DMS79 treated with DMSO at 0.1 percent for 48 hours (cell line): ENCODE measurements at regions not wholly inside any gene's neighbourhood (a gene's known extent, or its start where the extent isn't known, plus 50 kb on each side); places are given as distances from the start of the nearest gene placed in this dataset.

Experiments used
- DNase-seq: peaks from one replicate; lab custom pipeline; 2025; lab: John Stamatoyannopoulos, UW

DNA sequence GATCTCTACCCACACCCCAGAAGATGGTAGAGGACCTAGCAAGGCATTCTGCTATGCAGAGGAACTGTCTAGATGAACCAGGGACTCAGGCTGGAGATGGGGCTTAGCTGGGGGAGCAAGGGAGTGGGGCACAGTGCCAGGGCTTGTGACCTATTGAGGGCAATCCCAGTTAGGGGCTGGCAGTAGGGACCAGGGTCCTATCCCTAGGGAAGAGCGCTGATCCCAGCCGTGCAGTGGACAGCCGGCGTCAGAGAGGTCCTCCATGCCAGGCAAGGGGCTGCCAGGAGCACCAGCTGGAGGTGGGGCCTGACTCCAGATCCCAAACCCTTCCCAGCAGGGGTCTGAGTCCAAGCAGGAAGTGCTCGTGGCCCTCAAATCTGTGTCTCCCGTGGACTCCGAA is 52.7 kb upstream of the NEURL1B start:
- DNase-seq, result no peak

DNA sequence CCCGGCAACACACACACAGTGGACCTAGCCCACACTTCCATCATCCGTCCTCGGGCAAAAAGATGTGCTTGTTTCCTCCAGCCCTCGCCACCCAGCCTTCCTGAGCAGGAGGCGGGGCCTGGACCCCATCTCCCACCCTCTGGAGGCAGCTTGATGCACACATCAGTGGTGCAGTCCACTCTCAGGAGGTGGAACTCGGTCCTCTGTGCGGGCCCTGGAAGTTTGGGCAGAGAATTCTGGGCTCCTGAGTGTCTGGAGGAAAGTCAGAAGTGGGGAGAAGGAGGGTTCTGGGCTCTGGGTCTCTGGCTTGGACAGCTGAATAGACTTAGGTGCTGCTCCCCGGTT is 54.0 kb upstream of the NEURL1B start:
- no peak for DNase-seq

DNA sequence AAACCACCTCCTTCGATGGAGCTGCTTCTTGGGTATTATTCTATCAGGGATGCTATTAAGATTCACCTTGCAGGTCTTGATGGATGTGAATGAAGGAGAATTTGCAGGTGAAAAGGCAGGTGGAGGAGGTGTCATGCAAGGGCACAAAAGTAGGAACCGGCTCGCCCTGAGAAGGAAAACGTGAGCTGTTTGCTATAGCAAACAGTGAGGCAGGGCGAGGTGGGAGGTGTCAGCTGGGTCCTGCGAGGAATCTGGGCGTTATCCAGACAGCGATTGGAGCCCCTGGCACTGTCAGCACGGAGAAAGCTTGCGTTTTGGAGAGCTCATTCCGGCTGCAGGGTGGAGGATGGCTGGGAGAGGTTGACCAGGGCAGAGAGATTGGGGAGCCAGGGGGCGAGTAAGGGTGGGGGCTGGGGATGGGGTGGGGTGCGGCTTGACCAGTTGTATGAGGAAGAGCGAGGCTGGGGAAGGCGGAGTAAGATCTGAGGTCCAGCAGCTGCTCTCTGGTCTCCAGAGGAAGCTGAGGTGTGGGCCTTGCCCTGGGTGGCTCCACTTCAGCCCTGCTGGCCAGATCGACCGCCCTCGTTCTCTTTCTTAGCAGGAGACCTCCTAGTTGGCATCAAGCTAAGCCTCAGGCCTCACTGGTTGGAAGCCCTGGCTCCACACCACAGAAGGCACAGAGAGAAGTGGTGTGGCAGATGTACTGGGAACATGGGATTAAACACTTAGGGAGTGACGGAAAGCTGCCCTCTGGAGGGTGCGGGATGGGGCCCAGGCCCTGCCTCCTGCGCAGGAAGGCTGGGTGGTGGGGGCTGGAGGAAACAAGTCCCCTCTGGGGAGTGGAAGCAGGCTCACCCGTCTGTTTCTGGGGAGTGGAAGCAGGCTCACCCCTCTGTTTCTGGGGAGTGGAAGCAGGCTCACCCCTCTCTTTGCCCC is 54.7 kb upstream of the NEURL1B start:
- no peak for DNase-seq

DNA sequence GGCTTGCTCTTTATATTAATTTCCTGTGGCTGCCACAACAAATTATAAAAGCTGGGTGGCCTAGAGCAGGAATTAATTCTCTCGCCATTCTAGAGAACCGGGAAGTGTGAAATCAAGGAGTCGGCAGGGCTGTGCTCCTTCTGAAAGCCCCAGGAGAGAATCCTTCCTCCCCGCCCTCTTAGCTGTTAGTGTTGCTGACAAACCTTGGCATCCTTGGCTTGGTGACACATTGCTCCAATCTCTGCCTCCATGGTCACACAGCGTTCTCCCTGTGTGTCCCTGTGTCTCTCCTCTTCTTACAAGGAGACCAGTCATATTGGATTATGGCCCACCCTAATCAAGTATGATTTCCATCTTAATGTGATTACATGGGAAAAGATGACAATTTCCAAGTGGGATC is 55.9 kb upstream of the NEURL1B start:
- no peak for DNase-seq

DNA sequence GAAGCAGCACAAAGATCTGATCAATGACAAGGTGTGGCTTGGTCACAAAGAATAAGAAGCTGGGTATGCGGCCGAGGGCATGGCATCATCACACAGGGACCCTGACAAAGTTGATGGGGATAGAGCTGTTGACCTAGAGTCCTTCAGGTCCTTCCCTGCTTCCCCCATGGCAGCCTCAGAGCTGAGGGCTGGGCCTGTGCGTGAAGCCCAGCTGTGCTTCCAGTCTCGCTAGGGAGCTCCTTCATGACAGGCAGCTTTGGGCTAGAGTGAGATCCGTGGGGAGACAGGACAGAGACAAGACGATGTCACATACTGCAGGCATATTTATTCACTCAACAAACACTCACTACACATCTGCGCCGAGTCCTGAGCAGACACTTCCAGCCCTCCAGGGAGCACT is 56.4 kb upstream of the NEURL1B start:
- DNase-seq, result no peak

DNA sequence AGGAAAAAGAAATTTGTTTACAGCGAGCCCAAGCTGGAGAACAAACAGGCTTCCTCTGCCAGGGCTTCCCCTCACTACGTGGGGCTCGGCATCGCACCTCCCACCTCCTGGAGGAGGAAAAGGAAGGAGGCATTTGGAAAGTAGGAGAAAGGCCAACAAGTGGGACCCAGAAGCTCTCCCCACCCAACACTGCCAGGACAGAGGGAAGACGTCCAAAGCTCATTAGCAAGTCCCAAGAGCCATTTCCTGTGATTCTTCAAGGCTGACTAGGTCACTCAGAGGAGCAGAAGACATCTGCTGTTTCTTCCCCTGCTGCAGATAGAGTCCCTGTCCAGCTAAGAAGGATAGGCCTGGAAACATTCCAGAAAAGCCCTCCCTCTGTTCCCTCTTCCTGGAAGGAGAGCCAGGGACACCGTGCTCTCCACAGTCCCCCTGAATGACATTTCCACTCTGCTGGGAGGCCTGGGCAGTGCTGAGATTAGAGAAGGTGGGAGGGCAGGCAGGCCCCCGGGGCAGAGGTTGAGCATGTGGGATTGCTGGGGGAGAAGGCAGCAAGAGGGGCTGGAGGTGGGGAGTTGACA is 57.0 kb upstream of the NEURL1B start:
- no peak for DNase-seq

DNA sequence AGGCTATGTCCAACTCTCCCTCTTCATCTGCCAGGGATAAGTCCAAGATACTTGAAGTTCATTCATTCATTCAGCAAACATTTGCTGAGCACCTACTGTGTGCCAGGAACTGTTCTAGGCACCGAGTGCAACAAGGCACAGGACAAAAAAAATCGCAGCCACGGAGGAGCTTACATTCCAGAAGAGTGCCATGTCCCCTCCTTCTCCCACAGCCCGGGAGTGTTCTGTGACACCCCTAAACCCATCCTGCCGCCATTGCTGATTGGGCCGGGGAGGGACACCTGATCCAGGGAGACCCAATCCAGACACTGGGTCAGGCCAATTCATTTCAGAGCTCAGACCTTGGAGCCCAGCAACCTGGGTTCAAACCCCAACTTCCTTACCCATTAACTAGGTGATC is 58.1 kb upstream of the NEURL1B start:
- DNase-seq, result no peak

DNA sequence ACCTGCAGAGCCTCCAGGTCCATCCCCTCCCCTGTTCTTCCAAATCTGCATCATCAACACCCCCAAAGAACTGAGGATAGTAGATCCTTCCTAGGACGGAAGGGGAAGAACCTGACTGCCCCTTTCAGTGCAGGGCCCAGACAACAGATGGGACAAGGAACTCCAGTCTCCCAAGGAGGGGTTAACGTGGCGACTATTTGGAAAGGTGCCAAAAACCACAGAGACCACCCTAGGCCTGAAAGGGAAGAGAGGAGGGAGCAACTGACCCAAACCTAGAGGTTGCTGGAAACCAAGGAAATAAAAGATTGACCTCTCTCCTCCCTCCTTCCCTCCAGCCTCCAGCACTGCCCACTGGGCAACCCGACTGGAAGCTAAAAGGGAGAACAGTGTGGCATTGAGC is 59.7 kb upstream of the NEURL1B start:
- DNase-seq, result no peak

DNA sequence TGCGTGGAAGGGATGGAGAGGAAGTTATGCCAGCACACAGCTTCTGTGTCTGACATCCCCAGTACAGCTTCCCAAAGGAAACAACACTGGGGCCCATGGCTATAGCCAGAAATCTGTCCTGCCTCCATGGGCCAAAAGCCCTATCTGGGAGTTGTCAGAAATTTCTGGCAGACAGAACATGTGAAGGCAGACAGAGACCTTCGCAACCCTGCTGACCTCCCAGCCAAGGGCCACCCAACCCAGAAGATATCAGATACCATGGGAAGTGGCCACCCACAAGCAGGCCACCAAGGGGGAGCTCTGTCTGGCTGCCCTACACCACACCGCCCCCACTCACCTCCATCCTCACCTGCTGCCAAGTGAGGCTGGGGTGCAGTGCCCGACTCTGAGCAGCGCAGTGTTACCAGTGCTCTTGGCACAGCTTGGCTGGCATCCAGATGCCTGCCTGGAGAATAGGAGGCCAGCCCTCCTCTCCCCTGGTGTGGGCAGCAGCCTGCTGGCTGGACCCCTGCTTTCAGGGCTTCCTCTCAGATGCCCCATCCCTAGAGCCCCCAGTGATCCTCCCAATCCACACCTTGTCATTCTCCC is 61.6 kb upstream of the NEURL1B start:
- peak; percentile 8 for DNase-seq

DNA sequence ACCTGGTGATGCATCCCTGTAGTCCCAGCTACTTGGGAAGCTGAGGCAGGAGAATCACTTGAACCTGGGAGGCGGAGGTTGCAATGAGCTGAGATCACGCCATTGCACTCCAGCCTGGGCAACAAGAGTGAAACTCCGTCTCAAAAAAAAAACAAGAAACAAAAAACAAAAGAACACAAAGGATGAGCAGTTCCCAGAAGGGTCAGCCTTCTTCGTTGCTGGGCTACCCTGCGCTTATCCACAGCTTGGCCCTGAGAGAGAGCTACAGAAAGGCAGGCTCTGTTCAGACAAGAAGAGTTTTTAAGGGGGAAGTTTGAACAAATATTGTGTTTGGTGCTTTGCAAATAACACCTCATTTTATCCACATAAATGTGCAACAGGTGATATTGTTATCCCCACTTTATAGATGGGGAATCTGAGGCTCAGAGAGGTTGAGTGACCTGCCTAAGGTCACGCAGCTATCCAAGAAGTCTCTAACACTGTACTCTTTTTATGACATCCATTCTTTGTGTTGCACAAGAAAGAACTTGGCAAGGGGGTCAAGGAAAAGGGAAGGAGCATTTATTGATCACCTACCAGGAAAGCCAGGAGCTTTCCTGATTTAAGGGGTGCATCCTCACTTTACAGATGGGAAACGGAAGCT is 63.7 kb upstream of the NEURL1B start:
- DNase-seq, result no peak

DNA sequence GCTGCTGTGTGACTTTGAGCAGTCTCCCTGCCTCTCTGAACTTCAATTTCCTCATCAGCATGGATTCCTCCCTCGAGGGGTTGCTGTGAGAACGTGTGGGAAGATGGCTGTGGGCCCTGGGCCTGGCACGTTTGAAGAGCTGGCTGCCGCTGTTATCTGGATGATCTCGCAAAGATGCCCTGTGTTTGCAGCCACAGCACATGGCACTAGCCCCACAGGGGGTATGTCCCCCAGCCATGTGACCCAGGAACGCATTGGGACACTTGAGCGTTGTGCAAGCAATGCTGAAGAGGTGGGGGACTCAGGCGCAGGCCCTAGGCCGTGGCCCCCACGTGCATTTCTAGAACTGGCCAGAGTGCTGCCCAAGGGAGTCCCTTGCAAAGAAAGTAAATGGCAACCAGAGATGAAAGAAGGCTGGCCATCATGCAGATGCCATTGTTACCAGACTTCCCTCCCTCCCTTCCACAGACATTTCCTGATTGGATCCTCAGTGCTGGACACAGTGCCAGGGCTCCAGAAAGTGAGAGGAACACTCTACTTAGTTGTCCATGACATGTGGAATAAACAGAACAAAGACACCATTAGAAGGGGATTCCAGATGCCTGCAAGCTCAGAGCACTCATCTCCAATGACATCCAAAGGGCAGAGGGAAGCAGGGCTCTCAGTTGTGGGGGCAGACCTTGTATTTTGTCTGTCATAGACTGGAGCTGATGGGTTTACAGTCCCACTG is 65.1 kb upstream of the NEURL1B start:
- DNase-seq, result no peak

DNA sequence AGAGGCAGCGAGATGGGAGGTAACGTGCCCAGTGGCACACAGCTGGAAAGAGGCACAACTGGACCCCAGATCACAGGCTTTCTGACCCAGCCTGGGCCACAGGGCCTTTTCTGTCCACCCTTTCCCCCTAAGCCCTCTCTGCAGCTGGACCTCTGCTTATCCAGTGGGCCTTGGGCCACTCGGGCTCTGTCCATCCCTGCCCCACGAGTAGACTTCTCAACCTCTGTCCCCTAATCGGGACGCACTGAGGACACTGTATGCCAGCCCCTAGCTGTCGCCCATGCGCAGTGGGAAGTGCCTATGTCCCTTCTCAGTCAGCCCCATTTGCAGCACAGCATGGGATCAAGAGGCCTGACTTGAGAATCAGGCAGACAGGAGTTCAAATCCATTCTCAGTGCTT is 65.6 kb upstream of the NEURL1B start:
- DNase-seq, result no peak

DNA sequence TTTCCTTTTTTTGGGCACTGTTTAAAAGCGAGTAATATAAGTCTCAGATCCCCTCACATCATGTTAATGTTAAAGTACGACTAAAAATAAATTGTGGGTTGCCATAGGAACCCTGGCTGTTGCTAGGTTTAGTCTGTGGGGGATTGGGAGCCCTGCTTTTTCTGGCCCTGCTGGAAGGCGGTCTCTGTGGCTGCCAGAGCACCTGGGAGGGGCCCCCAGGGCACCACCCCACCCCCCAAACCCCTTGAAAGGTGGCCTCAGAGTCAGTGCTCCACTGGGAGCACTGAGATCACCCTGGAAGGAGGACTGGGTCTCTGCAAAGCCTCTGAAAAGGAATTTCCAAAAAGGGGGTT is 66.2 kb upstream of the NEURL1B start:
- DNase-seq, result no peak

DNA sequence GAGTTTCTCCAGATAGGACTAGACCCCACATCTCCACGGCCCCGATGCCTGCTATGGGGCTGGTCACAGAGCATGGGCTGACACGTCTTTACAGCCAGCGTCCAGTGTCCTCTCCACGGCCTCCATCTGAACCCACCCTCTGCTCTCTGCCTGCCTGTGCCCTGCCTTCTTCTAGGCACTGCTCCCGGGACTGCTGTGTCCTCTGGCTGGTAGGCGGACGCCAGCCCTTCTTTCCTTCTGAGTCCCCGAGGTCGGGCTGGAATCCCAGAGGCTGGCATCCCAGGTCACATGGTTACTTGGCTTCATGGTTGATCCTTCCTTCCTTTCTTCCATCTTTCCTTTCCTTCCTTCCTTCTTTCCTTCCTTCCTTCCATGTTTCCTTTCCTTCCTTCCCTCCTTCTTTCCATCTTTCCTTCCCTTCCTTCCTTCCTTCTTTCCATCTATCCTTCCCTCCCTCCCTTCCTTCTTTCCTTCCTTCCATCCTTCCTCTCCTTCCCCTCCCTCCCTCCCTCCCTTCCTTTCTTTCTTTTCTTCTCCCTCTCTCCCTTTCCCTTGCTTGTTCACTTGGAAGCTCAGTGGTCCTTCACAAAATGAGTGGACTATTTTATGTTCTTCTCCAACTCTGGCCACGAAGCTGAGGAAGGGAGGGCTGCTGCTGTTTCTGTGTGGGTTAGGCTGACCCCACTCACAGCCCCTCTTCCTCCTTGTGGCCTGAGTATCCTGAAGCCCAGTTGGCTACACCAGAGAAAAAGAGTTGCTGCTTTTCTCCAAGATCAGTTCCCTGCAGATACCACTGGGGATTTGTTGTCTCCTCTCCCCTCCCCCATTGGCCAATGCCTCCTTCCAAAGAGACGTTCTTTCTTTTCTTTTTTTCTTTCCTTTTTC is 66.8 kb upstream of the NEURL1B start:
- no peak for DNase-seq

DNA sequence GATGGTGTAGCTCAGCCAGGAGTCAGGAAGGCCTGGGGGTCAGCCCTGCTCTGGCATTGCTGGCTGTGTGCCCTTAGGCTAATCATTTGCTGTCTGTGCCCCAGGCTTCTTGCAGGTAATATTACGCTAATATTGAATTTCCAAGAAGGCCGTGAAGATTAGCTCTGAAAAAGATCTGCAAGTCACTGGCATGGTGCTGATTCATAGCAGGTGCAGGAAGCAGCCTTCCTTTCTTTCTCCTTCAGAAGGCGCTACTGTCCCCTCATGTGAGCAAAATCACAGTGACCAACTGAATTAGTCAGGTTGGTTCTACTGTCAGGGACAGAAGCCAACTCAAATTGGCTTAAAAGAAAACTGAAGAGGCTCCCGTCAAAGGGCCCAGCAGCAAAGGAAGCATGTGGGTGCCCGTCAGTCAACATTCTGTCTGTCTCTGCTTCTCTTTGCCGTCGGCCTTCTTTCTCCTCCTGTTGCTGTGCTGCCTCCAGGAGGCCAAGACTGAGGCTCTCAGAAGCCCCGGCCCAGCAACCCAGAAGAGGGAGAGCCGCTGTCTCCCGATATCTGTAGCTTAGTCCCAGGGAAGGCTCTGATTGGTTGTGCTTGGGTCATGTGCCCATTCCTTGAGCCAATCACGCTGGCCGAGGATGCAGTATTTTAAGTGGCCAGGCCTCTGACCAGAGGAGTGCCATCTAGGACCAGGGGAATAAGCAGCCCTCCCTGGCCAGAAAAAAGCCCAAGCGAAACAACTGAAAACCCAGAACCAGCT is 67.8 kb upstream of the NEURL1B start:
- DNase-seq, result no peak

DNA sequence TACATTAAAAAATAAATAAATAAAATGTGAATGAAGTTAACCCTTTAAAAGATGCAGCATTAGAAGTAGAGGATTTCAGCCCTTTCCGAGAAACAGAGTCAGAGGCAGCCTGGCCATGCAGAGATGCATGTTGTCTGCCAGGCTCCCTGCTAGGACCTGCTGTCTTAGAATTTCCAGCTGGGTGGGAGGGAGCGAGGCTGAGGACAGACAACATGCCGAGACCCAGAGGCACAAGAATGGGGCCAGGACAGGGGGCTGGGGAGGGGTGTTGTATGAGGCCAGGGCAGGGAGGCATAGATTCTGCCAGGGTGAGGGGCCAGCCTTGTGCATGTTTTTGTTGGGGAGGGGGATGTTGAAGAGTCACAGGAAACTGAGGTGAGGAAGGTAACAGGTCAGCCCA is 68.6 kb upstream of the NEURL1B start:
- no peak for DNase-seq

DNA sequence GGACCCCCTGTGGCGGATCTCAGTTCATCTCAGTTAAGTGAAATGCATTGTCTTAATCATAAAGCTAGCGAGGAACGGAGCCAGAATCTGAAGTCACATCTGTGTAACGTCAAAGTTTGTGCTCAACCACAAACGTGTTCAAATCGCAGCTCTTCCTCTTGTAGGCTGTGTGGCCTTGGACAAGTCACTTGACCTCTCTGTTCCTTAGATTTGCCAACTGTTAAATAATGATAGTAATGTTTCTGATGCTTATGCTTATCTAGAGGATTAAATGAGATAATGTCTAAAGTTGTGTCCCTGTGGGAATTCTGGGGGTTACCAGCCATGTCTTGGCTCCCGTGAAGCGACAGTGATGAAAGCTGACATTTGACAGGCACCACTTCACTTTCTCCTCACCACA is 69.2 kb upstream of the NEURL1B start:
- no peak for DNase-seq

DNA sequence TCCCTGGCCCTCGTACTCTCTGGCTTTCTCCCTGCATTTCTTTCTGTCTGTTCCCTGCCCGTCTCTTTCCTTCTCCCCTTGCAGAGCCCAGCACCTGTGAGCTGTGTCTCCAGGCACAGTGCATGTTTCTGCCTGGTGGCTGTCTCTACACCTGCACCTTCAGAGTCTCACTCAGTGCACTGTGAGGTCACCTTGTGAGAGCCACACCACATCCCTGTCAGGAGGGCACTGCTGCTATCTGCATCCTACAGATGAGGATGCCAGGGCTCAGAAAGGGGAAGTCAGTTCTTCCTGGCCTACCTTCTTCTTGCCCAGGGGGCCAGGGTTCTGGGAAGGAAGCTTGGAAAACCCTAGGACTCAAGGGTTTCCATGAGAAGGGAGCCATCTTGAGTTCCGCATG is 69.7 kb upstream of the NEURL1B start:
- no peak for DNase-seq

DNA sequence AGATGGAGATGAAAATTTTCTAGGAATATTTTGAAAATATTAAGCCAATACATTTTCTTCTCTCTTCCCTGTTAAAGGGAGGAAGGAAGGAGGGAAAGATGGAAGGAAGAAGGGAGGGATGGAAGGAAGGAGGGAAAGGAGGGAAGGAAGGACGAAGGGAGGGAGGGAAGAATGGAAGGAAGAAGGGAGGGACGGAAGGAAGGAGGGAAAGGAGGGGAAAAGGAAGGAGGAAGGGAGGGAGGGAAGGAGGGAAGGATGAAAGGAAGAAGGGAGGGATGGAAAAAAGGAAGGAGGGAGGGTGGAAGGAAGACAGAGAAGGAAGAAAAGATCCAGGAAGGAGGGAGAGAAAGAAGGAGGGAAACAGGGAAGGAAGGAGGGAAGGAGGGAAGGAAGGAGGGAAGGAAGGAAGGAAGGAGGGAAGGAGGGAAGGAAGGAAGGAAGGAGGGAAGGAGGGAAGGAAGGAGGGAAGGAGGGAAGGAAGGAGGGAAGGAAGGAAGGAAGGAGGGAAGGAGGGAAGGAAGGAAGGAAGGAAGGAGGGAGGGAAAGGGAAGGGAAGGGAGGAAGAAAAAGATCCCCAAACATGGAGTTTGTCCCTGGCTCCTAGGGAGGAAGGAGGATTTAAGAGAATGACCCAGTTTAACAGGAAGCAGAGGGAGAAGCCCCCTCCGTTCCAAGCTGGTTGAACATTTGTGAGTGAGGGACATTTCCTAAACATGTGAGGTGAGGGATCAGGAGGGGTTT is 70.3 kb upstream of the NEURL1B start:
- no peak for DNase-seq
